Vagina (tissue), 2 donors: ENCODE measurements at regions not wholly inside any gene's neighbourhood (a gene's known extent, or its start where the extent isn't known, plus 50 kb on each side); places are given as distances from the start of the nearest gene placed in this dataset.

ENCODE experiments used
- CTCF ChIP-seq, 3 experiments: fragments of 450-650 bp in 2 of 3; fragments of 200-600 bp in 1 of 3; sonication (generic) in 1 of 3; IDR thresholded peaks; one replicate each; pipeline ENCODE4 v1.5.1; 2017 to 2019; ENCODE audit warnings: antibody characterized with exemption in 3 of 3, mild to moderate bottlenecking in 2 of 3, moderate library complexity in 2 of 3
- POLR2A ChIP-seq, 2 donors: fragments of 450-650 bp; IDR thresholded peaks; one replicate each; pipeline ENCODE4 v1.6.1; 2017; ENCODE audit warnings: antibody characterized with exemption in 2 of 2, mild to moderate bottlenecking in 2 of 2, moderate library complexity in 2 of 2

GRCh38 chr3:28673446-28673845 is 324.8 kb upstream of the AZI2 start:
- no peak for TF ChIP-seq CTCF (IDR thresholded peaks at IDR 0.05)
- no peak for TF ChIP-seq POLR2A (IDR thresholded peaks at IDR 0.05)
